Right lobe of liver (tissue), 6 donors: ENCODE measurements at regions not wholly inside any gene's neighbourhood (a gene's known extent, or its start where the extent isn't known, plus 50 kb on each side); places are given as distances from the start of the nearest gene placed in this dataset.

Experiments
- ATAC-seq, 4 donors: fragments of 200-7000 bp; cut with Tn5 transposase; one replicate each; pipeline ENCODE4 v1.9.1; 2020; ENCODE audit warnings: mild to moderate bottlenecking in 4 of 4, moderate library complexity in 4 of 4
- DNase-seq, 3 donors: peaks; one replicate each; pipeline ENCODE4 v3.0.0-alpha.2; 2020
- H3K27ac ChIP-seq, 3 donors: fragments of 200-600 bp; one replicate each; pipeline ENCODE4 v1.8.0; 2022
- H3K27me3 ChIP-seq, 2 donors: fragments of 200-600 bp; one replicate each; pipeline ENCODE4 v1.8.0; 2022
- H3K36me3 ChIP-seq, 4 donors: fragments of 200-600 bp; sonication (generic) in 1 of 4; one replicate each; pipeline versions ENCODE4 v1.5.1 to v1.8.0; 2017 to 2022; ENCODE audit warnings: control low read depth in 1 of 4
- H3K4me1 ChIP-seq, 4 donors: fragments of 200-600 bp; sonication (generic) in 1 of 4; one replicate each; pipeline versions ENCODE4 v1.5.1 to v1.8.0; 2017 to 2022; ENCODE audit warnings: control low read depth in 1 of 4
- H3K4me3 ChIP-seq, 3 donors: fragments of 200-600 bp; one replicate each; pipeline ENCODE4 v1.8.0; 2022
- H3K9me3 ChIP-seq, 4 donors: fragments of 200-600 bp; sonication (generic) in 1 of 4; one replicate each; pipeline versions ENCODE4 v1.5.1 to v1.8.0; 2017 to 2022; ENCODE audit warnings: control low read depth in 1 of 4
- POLR2A ChIP-seq: fragments of 450-650 bp; IDR thresholded peaks from one replicate; pipeline ENCODE4 v1.6.1; 2017; ENCODE audit warnings: antibody characterized with exemption, mild to moderate bottlenecking
- WGBS: methylation state at CpG from one replicate; pipeline ENCODE4 v1.1.6; 2018; ENCODE audit warnings: low coverage, low lambda C conversion rate; ENCODE audit not compliant: insufficient coverage; ENCODE audit errors: missing lambda C conversion rate; 5-methylcytosine and 5-hydroxymethylcytosine counted together
- intact Hi-C, 2 donors: fragments of 100-400 bp; cut with DNase I; formaldehyde crosslinking; loops; one replicate each; pipeline versions ENCODE4 v1.11.2 to v1.14.1; 2022
- TF ChIP-seq, protein P1 (sequence below), 4 donors: fragments of 200-600 bp in 3 of 4; fragments of 450-650 bp in 1 of 4; IDR thresholded peaks; one replicate each; pipeline versions ENCODE4 v1.5.1 to v1.8.0; 2016 to 2022; ENCODE audit warnings: antibody characterized with exemption in 4 of 4, mild to moderate bottlenecking in 2 of 4
- donor health status: DM: no; HTN: yes; CAD: no.
- donor health status: DM: no; HTN: no; CAD: no.
- donor health status: DM: no; HTN: no; CAD: no.
- donor health status: DM: no; HTN: yes; CAD: no.
- donor health status: DM: no; HTN: yes; CAD: no.

DNA sequence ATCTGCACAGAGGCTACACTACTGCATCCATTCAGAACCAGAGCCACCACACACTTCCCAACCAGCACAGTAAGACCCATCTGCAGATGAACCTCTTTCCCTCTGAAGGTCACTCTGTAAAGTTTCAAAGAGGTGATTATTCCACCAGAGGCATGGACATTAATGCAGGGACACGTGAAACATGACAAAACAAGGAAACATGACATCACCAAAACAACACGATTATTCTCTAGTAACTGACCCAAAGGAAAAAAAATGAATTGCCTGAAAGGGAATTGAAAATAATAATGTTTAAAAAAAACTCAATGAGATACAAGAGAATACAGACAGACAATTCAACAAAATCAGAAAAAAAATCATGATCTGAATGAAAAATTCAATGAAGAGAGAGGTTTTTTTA is 139.1 kb downstream of the RERGL start:
- intact Hi-C loops: no loop called here
- ATAC-seq: no peak
- 45% methylated on average over 2 of the region's 2 CpGs for WGBS
- H3K27ac ChIP-seq: no peak overlapping the region
- no peaks in the 10 kb centered on the region for H3K4me1 ChIP-seq
- H3K36me3 ChIP-seq: no peaks in the 10 kb centered on the region
- TF ChIP-seq, protein P1, sequence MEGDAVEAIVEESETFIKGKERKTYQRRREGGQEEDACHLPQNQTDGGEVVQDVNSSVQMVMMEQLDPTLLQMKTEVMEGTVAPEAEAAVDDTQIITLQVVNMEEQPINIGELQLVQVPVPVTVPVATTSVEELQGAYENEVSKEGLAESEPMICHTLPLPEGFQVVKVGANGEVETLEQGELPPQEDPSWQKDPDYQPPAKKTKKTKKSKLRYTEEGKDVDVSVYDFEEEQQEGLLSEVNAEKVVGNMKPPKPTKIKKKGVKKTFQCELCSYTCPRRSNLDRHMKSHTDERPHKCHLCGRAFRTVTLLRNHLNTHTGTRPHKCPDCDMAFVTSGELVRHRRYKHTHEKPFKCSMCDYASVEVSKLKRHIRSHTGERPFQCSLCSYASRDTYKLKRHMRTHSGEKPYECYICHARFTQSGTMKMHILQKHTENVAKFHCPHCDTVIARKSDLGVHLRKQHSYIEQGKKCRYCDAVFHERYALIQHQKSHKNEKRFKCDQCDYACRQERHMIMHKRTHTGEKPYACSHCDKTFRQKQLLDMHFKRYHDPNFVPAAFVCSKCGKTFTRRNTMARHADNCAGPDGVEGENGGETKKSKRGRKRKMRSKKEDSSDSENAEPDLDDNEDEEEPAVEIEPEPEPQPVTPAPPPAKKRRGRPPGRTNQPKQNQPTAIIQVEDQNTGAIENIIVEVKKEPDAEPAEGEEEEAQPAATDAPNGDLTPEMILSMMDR (IDR thresholded peaks at IDR 0.05): no peak
- TF ChIP-seq POLR2A: no peak
- no peaks in the 10 kb centered on the region for H3K9me3 ChIP-seq
- no peak overlapping the region for H3K4me3 ChIP-seq
- H3K27me3 ChIP-seq: no peaks in the 10 kb centered on the region
- DNase-seq: no peak

DNA sequence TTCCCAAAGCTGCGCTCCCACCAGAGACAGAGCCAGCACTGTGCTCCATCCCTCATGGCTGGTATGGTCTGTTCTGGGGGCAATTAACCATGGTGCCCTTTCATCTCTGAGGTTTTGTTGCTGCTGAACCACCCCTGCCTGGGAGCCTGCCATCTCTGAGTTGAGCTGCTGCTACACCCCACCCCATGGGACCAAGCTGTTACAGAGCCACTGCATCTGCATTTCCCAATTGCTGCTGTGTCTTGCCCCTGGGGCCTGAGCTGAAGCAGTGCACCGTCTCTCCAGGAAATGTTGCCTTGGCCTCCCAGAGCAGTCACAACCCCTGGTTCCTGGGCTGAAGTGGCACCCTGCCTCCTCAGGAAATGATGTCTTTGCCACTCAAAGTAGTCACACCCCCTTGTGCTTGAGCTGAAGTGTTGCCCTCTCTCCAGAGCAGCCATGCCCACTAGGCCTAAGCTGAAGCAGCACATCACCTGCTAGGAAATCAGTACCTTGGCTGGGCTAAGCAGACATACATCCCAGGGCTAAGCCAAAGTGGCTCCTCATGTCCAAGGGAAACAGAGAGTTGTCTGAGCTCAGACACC is 140.3 kb downstream of the RERGL start:
- no peak for DNase-seq
- intact Hi-C loops: no loop called here
- H3K27ac ChIP-seq: no peak overlapping the region
- H3K4me3 ChIP-seq: no peak overlapping the region
- no peak for ATAC-seq
- WGBS: no CpG with 5 or more reads among the region's 2 CpGs
- TF ChIP-seq, protein P1 (IDR thresholded peaks at IDR 0.05): no peak
- no peak for TF ChIP-seq POLR2A
- H3K27me3 ChIP-seq: no peaks in the 10 kb centered on the region
- no peaks in the 10 kb centered on the region for H3K4me1 ChIP-seq
- no peaks in the 10 kb centered on the region for H3K9me3 ChIP-seq
- no peaks in the 10 kb centered on the region for H3K36me3 ChIP-seq

DNA sequence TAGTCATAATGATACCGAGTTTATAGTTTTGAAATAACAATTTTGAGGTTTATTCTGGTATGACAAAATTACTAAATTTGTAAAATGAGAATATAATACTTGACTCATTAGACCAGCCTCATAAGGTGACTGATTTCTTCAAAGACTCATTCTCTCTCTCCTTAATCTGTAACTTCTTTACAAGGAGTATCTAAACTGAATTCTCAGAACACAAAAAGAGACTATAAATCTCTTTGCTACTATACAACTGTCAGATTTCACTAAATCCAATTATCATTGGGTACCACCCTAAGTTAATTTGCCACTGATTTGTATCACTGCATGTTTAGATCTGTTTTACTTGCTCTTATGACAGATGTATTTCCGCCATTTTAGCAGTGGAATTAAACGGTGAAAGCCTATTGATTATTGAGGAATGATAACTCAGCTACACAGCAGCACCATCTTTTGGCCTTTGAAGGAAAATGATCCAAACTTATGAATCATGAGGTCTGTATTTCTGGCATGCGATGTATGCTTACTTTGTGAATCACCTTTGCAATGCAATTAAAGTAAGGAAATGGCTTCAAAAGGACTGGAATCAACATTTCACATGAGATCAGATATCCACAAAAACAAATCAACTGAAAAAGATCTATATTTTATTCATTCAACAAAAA is 161.2 kb downstream of the RERGL start:
- Histone ChIP-seq H3K36me3 (no peaks in the 10 kb centered on the region), H3K27me3 (no peaks in the 10 kb centered on the region), H3K4me1 (no peaks in the 10 kb centered on the region), H3K4me3 (no peak overlapping the region), H3K9me3 (no peaks in the 10 kb centered on the region), H3K27ac (no peak overlapping the region)
- intact Hi-C loops: no loop called here
- WGBS: 39% methylated on average over 4 of the region's 4 CpGs
- ATAC-seq: peak in 1 of 4 donors; percentile 78
- DNase-seq: no peak
- TF ChIP-seq POLR2A: no peak
- TF ChIP-seq, protein P1 (IDR thresholded peaks at IDR 0.05): no peak

DNA sequence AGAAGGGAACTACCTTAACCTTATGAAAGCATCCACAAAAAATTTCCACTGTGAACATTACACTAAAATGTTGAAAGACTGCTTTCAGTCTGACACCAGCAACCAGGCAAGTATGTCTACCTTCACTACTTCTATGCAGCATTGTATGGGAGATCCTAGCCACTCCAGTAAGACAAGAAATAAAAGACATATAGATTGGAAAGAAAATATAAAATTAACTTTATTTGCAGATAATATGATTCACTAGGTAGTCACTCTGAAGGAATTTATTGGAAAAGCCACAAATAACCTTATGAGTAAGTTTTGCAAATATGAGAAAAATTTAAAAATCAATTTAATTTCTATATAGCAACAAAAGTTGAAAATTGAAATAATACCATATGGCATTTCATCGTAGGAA is 172.0 kb downstream of the RERGL start:
- WGBS: 80% methylated on average over 1 of the region's 1 CpG
- Histone ChIP-seq H3K4me1 (no peaks in the 10 kb centered on the region), H3K27me3 (no peaks in the 10 kb centered on the region), H3K36me3 (no peaks in the 10 kb centered on the region), H3K27ac (no peak overlapping the region), H3K4me3 (no peak overlapping the region), H3K9me3 (no peaks in the 10 kb centered on the region)
- no peak for TF ChIP-seq POLR2A
- TF ChIP-seq, protein P1 (IDR thresholded peaks at IDR 0.05): no peak
- ATAC-seq (no peak), DNase-seq (no peak)
- intact Hi-C loops: no loop called here
